ENCODE measurements at regions not wholly inside any gene's neighbourhood (a gene's known extent, or its start where the extent isn't known, plus 50 kb on each side); places are given as distances from the start of the nearest gene placed in this dataset.

- dilution Hi-C loops (cut with MboI; ENCODE audit: extremely low pct_ligation_motif_present, low sequenced_read_pairs) (no loop called here), intact Hi-C loops (cut with micrococcal nuclease) (no loop called here)
- Histone ChIP-seq H3K4me3 (replicated peaks in 1 of 3; ENCODE audit: insufficient read depth in 1 of 3, low read depth in 1 of 3, low read length in 3 of 3) (no peak overlapping the region), H4K20me1 (replicated peaks; ENCODE audit: control insufficient read depth, extremely low read depth, insufficient read depth, low read length) (no peaks in the 10 kb centered on the region), H3K27me3 (ENCODE audit: control insufficient read depth in 2 of 2, insufficient read depth in 2 of 2, low read length in 2 of 2) (no peaks in the 10 kb centered on the region), H3K79me2 (ENCODE audit: control insufficient read depth, insufficient read depth, low read length) (no peaks in the 10 kb centered on the region), H3K4me2 (ENCODE audit: insufficient read depth, low read length) (no peak overlapping the region), H2AFZ (ENCODE audit: low read depth, low read length) (no peak overlapping the region), H3K9me3 (replicated peaks; ENCODE audit: control insufficient read depth, insufficient read depth, low read length) (no peaks in the 10 kb centered on the region), H3K4me1 (ENCODE audit: control insufficient read depth, extremely low read depth, insufficient read depth, low read length) (no peaks in the 10 kb centered on the region), H3K36me3 (ENCODE audit: control insufficient read depth in 2 of 2, extremely low read depth in 1 of 2, insufficient read depth in 2 of 2, low read length in 2 of 2) (no peaks in the 10 kb centered on the region), H3K9ac (replicated peaks; ENCODE audit: extremely low read depth, insufficient read depth, low read length) (no peak overlapping the region), H3K27ac (ENCODE audit: insufficient read depth, low read depth, low read length) (no peak overlapping the region), H3K9me1 (replicated peaks; ENCODE audit: control insufficient read depth, extremely low read depth, insufficient read depth, low read length) (no peaks in the 10 kb centered on the region)
- ChIA-PET CTCF (no interaction called here), POLR2A (no interaction called here)
- no TSS peak for BruUV-seq (replicated peaks)
- DNase-seq (ENCODE audit: low read depth, low spot score) = no peak
- TF ChIP-seq POLR2A (IDR thresholded peaks at IDR 0.05; ENCODE audit: low read depth, low read length) (no peak), EZH2 (IDR thresholded peaks at IDR 0.05; ENCODE audit: borderline replicate concordance, low read depth, low read length, severe bottlenecking) (no peak), MAX (IDR thresholded peaks at IDR 0.05; ENCODE audit: insufficient read depth, insufficient read length) (no peak), MYC (IDR thresholded peaks at IDR 0.05; ENCODE audit: low read depth, low read length) (no peak), POLR2AphosphoS5 (IDR thresholded peaks at IDR 0.05; ENCODE audit: insufficient read depth, low read depth, low read length) (no peak), GATA2 (IDR thresholded peaks at IDR 0.05; ENCODE audit: insufficient read depth, insufficient read length, low read depth, low read length) (no peak), CTCF (IDR thresholded peaks at IDR 0.05; ENCODE audit: extremely low read depth in 1 of 2, insufficient read depth in 1 of 2, low read depth in 1 of 2, low read length in 2 of 2) (no peak), FOS (IDR thresholded peaks at IDR 0.05; ENCODE audit: borderline replicate concordance, insufficient read depth, low read length) (no peak), JUN (IDR thresholded peaks at IDR 0.05; ENCODE audit: borderline replicate concordance, insufficient read depth, insufficient read length, low read depth) (no peak)
- FAIRE-seq = no peak
Measured at GRCh38 chr6:104031346-104031745, 828.4 kb downstream of the HACE1 start.

Data from endothelial cell of umbilical vein (primary cell).